ENCODE measurements at regions not wholly inside any gene's neighbourhood (a gene's known extent, or its start where the extent isn't known, plus 50 kb on each side); places are given as distances from the start of the nearest gene placed in this dataset.

- no peak for DNase-seq
Observed at GRCh38 chr2:3962719-3963118, 259.3 kb downstream of the DCDC2C start.

- DNase-seq, result no peak
Observed at GRCh38 chr2:3965211-3965610, 261.8 kb downstream of the DCDC2C start.

GRCh38 chr2:3965953-3966352, 262.6 kb downstream of the DCDC2C start:
- no peak for DNase-seq

- DNase-seq, result no peak
Observed at GRCh38 chr2:3966470-3966869, 263.1 kb downstream of the DCDC2C start.

GRCh38 chr2:3968736-3969135, 265.4 kb downstream of the DCDC2C start:
- no peak for DNase-seq

GRCh38 chr2:3970791-3971651, 267.6 kb downstream of the DCDC2C start:
- no peak for DNase-seq

GRCh38 chr2:3971652-3972192, 268.3 kb downstream of the DCDC2C start:
- no peak for DNase-seq

- no peak for DNase-seq
Observed at GRCh38 chr2:3972377-3972776, 269.0 kb downstream of the DCDC2C start.

GRCh38 chr2:3974765-3975164, 271.4 kb downstream of the DCDC2C start:
- no peak for DNase-seq

- DNase-seq, result no peak
Observed at GRCh38 chr2:3981446-3981987, 278.1 kb downstream of the DCDC2C start.

- no peak for DNase-seq
Observed at GRCh38 chr2:3982160-3982559, 278.8 kb downstream of the DCDC2C start.

GRCh38 chr2:3986063-3986462, 282.7 kb downstream of the DCDC2C start:
- DNase-seq, result no peak

- DNase-seq, result no peak
Observed at GRCh38 chr2:3986530-3987258, 283.3 kb downstream of the DCDC2C start.

- no peak for DNase-seq
Observed at GRCh38 chr2:4002841-4003403, 299.5 kb downstream of the DCDC2C start.

GRCh38 chr2:4012197-4012596, 308.8 kb downstream of the DCDC2C start:
- DNase-seq, result no peak

GRCh38 chr2:4018535-4018934, 315.2 kb downstream of the DCDC2C start:
- no peak for DNase-seq

GRCh38 chr2:4020153-4020552, 316.8 kb downstream of the DCDC2C start:
- no peak for DNase-seq

GRCh38 chr2:4020649-4021048, 317.3 kb downstream of the DCDC2C start:
- no peak for DNase-seq

- no peak for DNase-seq
Observed at GRCh38 chr2:4024605-4025004, 321.2 kb downstream of the DCDC2C start.

GRCh38 chr2:4029081-4029480, 325.7 kb downstream of the DCDC2C start:
- no peak for DNase-seq

GRCh38 chr2:4039896-4040295, 336.5 kb downstream of the DCDC2C start:
- DNase-seq, result no peak

- DNase-seq, result peak in 1 of 2 donors; percentile 2
Observed at GRCh38 chr2:4047961-4048891, 344.9 kb downstream of the DCDC2C start.

Measured in stimulated activated CD4-positive, alpha-beta T cell treated with anti-CD3 and anti-CD28 coated beads, Interleukin-2, amount 100 ng/mL, for 24 hours (primary cell).